ENCODE measurements at regions not wholly inside any gene's neighbourhood (a gene's known extent, or its start where the extent isn't known, plus 50 kb on each side); places are given as distances from the start of the nearest gene placed in this dataset.

GRCh38 chr10:53025172-53025711, 252.7 kb upstream of the MBL2 start:
- TF ChIP-seq CTCF (conservative IDR thresholded peaks at IDR 0.05) (no peak), EZH2 (IDR thresholded peaks at IDR 0.05; ENCODE audit: low read depth) (no peak)
